Vagina (tissue), 2 donors: ENCODE measurements at regions not wholly inside any gene's neighbourhood (a gene's known extent, or its start where the extent isn't known, plus 50 kb on each side); places are given as distances from the start of the nearest gene placed in this dataset.

Experiments
- CTCF ChIP-seq, 3 experiments: fragments of 450-650 bp in 2 of 3; fragments of 200-600 bp in 1 of 3; sonication (generic) in 1 of 3; IDR thresholded peaks; one replicate each; pipeline ENCODE4 v1.5.1; 2017 to 2019; ENCODE audit warnings: antibody characterized with exemption in 3 of 3, mild to moderate bottlenecking in 2 of 3, moderate library complexity in 2 of 3
- POLR2AphosphoS5 ChIP-seq, 2 donors: sonication (generic); formaldehyde crosslinking; IDR thresholded peaks; one replicate each; pipeline ENCODE4 v1.9.0; 2017; ENCODE audit warnings: antibody characterized with exemption in 2 of 2, mild to moderate bottlenecking in 2 of 2, low read depth in 1 of 2; ENCODE audit not compliant: insufficient read depth in 1 of 2

- TF ChIP-seq CTCF (IDR thresholded peaks at IDR 0.05) (no peak), POLR2AphosphoS5 (IDR thresholded peaks at IDR 0.05; ENCODE audit: insufficient read depth in 1 of 2, low read depth in 1 of 2) (no peak)
Observed at GRCh38 chr7:114102996-114103395, 184.2 kb upstream of the PPP1R3A start.
